Stimulated activated CD4-positive, alpha-beta T cell treated with anti-CD3 and anti-CD28 coated beads, Interleukin-1b, Interleukin-23, amount 100 ng/mL, for 4 hours (primary cell): ENCODE measurements at regions not wholly inside any gene's neighbourhood (a gene's known extent, or its start where the extent isn't known, plus 50 kb on each side); places are given as distances from the start of the nearest gene placed in this dataset.

Experiments
- DNase-seq, 2 donors: peaks; one replicate each; pipeline ENCODE4 v3.0.0-alpha.2; 2020; ENCODE audit warnings: low read depth in 2 of 2

GRCh38 chr13:109368230-109368629 lies 418.2 kb downstream of the IRS2 start:
- DNase-seq: no peak

GRCh38 chr13:109366525-109366924 lies 419.9 kb downstream of the IRS2 start:
- no peak for DNase-seq

- no peak for DNase-seq
Observed at GRCh38 chr13:109363431-109363830, 423.0 kb downstream of the IRS2 start.

DNA sequence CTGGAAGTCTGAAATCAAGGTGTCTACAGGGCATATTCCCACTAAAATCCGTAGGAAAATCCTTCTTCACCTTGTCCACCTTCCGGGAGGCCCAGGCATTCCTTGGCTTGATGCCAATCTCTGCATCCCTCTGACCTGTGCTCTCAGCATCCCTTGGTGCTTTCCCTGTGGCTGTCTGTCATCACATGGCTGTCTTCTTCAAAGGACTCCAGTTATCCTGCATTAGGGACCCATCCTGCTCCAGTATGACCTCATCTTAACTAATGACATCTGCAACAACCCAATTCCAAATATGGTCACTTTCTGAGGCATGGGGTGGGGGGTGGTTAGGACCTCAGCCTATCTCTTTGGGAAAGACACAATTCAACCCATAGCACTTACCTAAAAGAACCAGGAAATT lies 423.8 kb downstream of the IRS2 start:
- DNase-seq: no peak

DNA sequence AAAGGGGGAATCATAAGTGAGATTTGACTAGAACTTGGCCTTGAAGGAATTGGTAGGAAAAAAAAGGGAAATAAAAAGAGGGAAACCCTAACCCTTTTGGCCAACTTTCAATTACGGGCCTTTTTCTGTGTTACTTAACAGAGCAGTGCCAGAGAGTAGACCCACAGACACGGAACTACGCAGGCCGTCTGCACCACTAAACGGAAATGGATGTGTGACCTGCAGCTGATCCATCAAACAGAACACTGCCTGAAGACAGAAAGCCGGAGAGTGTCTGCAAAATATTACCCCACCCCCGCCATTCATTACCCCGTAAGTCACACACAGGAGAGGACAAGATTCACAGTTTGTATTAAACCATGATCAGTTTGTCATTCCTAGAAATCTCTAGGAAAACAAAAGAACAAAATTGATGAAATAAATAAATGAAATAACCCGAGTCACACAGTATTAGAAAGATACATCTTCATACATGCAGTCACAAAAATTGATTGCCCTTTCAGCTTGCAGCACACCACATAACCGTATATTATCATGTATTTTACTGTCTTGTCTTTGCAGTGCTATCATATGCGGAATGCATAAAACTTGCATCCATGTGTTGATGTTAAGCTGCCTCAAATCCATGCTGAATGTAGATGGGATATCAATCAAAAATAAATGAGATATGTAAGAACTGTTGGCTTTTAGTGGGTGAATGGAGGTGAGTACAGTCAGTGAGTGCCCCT lies 424.7 kb downstream of the IRS2 start:
- no peak for DNase-seq

- DNase-seq: no peak
Observed at GRCh38 chr13:109357751-109358471, 428.5 kb downstream of the IRS2 start.

- no peak for DNase-seq
Observed at GRCh38 chr13:109355875-109356434, 430.4 kb downstream of the IRS2 start.

DNA sequence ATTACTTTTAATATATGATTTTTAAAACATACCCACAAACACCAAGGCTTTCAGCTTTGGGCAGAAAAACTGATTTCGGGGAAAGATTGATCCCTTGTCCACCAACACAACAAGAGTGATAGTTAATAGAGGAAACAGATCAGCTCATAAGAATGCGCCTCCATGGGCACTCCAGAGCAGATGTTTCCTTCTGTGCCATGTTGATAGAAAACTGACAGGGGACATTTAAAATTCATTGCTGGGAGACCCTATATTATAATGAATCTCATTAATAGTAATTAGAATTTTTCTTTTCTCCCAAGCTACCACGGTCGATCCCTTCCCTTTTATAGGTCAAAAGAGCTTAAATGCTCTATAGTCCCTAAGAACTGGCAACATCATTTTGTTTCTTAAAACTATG lies 431.2 kb downstream of the IRS2 start:
- no peak for DNase-seq

DNA sequence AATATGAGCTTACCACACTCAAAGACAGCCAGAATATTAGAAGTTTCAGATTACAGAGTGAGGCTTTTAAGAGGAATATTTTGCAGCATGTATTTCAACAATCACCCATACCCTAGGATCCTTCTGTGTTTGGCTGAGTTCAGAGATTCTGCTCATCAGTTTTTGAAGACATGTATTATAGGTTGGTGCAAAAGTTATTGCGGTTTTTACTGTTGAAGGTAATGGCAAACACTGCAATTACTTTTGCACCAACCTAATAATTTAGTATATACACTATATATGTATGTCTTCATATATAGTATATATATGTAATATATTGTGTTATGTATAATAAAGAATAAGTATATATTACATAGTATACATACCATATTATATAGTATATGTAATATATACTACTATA lies 435.1 kb downstream of the IRS2 start:
- DNase-seq: no peak

GRCh38 chr13:109348519-109349258 lies 437.7 kb downstream of the IRS2 start:
- DNase-seq: no peak

- no peak for DNase-seq
Observed at GRCh38 chr13:109346060-109346459, 440.3 kb downstream of the IRS2 start.

DNA sequence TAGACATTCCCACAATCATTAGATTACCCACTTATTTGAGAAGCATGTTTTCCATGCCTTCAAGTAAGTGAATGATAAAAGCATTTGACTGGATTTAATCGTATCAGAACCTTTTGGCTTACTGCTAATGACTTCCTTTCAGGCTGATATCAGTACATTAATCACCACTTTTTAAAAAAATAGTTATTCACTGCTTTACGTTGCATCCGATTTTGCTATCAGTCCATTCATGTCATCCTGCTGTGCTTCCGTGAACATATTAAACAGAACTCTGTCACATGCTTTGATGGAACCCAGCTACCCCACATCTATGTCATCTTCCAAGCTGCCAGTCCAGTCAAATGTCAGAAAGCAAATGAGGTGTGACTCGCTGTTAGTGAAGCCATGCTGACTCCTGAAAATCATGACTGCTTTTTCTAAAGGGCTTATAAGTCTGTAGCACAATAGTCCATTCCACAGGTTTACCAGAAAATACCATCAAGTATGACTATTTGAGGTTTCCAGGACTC lies 440.9 kb downstream of the IRS2 start:
- no peak for DNase-seq

DNA sequence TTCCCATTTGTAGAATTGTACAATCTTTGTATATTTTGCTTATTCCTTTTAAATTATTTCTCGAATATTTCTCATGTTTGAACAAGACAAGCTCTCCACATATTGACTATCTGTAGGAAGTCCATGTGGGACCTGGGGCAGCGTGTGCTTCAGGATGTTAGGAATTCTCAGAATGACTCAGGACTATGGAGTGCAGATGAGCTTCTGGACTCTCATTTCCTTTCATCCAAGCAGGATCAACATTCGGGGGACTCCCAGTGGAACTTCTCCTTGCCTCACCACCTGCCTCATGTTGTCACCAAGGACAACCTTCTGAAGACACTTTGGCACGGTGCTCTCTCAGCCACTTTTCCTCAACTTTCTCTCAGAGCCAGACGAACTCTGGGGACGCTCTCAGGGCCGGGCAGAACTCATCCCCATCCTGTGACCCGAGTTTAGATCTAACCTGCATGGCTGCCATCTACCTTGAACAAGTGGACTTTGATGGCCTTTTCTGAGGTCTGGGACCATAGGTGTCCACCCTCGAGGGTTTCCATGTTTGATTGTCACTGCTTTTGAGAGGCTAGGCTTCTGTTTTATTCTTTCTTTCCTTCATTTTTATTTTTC lies 441.7 kb downstream of the IRS2 start:
- no peak for DNase-seq

GRCh38 chr13:109336730-109337129 lies 449.7 kb downstream of the IRS2 start:
- DNase-seq: no peak

- no peak for DNase-seq
Observed at GRCh38 chr13:109333893-109334651, 452.3 kb downstream of the IRS2 start.

- DNase-seq: no peak
Observed at GRCh38 chr13:109332506-109333499, 453.6 kb downstream of the IRS2 start.

DNA sequence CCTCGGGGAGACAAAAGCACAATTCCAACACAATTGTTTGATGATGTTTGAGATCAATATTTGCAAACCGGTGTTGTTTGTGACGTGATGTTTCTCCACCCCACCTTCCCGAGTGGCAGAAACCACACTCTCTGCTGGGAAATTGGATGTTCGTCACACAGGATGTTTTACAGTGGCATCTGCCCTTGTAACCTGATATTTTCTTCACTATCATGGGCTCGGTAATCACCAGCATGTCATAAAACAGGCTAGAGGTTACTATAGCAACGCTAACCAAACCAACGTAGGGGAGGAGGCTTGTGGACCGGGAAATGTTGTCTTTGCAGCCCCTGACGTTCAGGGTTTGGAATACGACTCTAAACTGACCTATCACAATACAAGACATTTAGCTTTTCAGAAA lies 454.5 kb downstream of the IRS2 start:
- no peak for DNase-seq

- DNase-seq: no peak
Observed at GRCh38 chr13:109331011-109331433, 455.4 kb downstream of the IRS2 start.

- DNase-seq: no peak
Observed at GRCh38 chr13:109330123-109330522, 456.3 kb downstream of the IRS2 start.

- DNase-seq: no peak
Observed at GRCh38 chr13:109329175-109329574, 457.2 kb downstream of the IRS2 start.
